Effector CD4-positive, alpha-beta T cell (primary cell): ENCODE measurements at regions not wholly inside any gene's neighbourhood (a gene's known extent, or its start where the extent isn't known, plus 50 kb on each side); places are given as distances from the start of the nearest gene placed in this dataset.

Experiments used
- DNase-seq: peaks from one replicate; pipeline ENCODE4 v3.0.0-alpha.2; 2020

- DNase-seq: no peak
Observed at GRCh38 chr2:217149087-217149660, 289.3 kb upstream of the TNP1 start.

DNA sequence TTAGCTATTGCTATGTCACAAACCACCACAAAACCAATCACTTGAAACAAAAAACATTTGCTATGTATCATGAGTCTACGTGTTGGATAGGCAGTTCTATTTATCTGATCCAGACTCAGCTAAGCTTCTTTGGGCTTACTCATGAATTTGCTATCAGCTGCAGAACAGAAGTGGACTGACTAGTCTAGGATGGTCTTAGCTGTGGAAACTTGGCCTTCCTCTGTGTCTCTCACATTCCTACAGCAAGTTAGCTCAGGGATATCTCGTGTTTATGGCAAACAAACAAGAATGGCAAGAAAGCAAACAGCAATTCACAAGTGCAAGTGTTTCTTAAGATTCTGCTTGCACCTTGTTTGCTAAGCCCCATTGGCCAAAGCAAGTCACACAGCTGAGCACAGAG lies 288.0 kb upstream of the TNP1 start:
- DNase-seq: no peak

DNA sequence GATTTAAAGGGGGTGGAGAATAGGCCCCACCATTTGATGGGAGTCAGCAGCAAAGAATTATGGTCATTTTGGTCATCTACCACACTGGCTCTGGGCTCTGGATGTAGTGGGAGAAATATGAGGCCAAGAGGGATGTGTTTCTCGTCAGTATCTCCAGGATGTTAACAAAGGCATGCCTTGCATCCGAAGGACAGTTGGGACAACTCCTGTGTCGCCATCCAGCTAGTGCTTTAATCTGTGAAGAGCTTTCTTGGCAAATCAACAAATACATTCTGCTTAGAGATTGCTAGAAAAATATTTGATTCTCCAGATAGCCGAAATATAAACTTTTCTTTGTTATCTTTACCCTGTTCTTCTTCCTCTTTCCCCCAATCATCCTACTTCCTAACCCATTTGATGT lies 287.1 kb upstream of the TNP1 start:
- DNase-seq: no peak

DNA sequence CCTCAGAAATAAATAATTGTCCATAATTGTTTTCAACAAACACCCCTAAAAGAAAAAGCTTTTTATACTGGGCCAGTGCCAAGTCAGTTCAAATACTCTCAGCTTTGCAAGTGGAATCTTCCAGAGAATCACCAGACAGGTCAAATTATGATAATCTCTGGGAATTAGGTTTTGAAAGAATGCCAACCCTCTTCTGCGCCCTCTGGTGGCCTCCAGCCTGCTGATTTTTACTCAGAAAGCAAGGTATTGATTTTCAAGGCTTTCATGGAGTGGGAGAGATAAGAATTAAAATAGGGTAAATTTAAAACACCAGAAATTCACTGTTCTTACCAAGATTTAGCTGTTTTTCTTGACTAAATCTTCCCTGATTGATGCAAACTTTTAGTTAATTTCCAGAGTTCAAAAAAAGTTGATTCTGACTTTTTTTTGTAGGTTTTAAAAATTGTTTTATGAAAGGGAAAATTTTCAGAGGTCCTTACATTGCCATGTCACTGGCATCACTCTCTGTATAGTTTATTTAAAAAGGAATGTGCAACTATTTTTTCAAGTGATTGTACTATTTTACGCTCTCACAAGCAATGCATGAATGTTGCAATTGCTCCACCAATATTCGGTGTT lies 282.9 kb upstream of the TNP1 start:
- DNase-seq: no peak

GRCh38 chr2:217138284-217138683 lies 278.4 kb upstream of the TNP1 start:
- no peak for DNase-seq

DNA sequence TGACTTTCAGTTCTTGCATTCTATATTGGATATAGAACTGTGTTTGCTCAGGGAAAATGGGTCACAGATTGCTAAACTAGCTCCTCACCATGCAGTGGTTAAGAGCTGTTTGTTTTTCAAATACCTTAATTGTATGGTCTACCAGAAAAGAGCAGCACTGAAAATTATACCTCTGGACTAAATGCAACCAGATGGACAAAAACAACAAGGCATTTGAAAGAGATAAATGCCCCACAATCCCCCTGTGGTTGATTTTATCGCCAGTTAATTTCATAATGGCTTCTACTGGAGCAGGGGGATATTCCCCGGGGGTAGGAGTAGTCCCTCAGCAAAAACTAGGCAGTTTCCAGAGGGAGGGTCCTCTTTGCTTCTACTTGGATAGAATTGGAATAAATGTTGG lies 267.9 kb upstream of the TNP1 start:
- DNase-seq: no peak

- DNase-seq: no peak
Observed at GRCh38 chr2:217125014-217125413, 265.1 kb upstream of the TNP1 start.

GRCh38 chr2:217124050-217124449 lies 264.2 kb upstream of the TNP1 start:
- DNase-seq: no peak

- no peak for DNase-seq
Observed at GRCh38 chr2:217121565-217121964, 261.7 kb upstream of the TNP1 start.

DNA sequence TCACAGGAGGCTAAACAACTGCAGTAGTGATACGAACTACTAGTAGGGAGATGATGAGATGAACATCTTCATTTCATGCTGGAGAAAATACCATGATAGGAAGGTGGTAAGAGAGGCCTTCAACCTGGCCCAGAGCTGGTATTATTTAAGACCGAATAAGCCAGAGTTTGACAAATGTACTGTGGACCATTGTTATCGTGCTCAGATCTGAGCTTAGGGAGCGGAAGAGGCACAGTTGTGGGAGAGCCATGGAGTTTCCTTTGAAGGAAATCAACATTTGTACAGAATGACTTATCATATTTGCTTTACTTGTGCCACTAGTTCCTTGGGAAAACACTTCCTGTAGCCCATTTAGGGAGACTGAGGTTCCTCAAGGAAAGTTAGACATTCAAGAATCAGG lies 260.6 kb upstream of the TNP1 start:
- DNase-seq: no peak

DNA sequence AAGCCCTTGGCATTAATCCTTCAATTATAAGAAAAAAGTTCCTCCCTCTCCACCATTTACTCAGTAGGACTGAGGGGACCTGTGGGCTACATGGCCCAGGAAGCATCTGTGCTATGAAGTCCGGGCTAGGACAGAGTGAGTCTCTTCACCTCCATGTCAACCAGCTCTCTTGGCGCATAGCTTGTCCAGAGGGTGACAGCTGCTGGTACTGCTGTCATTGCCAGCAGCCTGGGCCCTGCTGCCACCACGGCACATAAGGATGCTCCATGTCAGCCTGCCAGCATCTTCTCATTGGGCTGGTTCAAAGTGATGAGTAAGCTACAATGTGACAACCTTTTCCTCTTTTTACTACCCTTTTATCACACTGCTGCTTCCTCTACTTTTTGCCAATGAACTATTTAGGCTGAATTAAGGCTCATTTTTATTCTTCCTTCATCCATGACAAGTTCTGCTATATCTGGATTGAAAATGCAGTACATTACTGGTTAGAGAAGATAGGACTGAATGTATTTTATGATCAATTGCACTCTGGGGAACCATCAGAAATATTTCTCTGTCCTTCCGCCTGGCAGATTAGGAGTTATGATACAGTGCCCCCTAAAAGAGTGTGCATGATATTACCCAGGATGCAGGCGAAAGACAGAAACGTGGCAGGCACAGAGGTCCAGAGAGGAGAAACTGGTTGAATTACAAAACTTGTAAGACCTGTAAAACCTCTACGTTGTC lies 258.9 kb upstream of the TNP1 start:
- no peak for DNase-seq

DNA sequence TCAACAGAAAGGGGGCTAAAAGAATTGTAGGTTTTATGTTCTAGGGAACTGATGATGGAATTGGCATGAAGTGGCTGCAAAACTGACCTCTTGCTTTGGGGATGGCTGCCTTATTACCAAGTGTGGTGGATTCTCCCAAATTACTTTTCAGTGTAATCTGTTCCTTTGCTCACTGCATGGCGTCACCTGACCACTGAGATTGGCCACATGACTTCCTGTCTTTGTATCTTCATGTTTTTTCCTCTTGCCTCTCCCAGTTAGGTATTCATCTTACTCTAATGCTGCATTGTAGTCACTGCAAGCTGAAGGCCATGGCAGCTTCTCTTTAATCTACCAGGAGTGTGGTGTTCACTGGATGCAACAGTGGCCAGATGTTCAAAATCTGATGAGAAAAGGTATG lies 257.7 kb upstream of the TNP1 start:
- no peak for DNase-seq

GRCh38 chr2:217116610-217117009 lies 256.7 kb upstream of the TNP1 start:
- DNase-seq: no peak

DNA sequence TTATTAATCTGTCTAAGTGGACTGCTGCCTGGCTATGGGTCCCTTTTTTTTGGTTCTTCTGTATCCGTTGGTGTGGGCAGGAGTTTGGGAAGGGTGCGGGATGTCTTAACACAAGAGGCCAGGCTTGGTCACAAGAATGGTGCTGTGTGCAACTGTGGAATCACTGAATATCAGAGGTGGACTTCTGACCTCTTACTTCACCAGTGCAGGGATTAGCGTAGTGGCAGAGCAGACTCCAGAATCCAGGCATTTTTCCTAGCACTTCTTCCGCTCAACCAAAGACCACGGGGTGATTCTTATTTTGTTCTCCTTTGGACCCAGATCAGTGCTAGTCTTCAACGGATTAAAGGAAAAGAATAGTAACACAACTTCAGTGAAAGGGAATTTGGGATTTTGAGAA lies 254.3 kb upstream of the TNP1 start:
- DNase-seq: no peak

- no peak for DNase-seq
Observed at GRCh38 chr2:217113491-217113890, 253.6 kb upstream of the TNP1 start.

GRCh38 chr2:217110550-217110949 lies 250.7 kb upstream of the TNP1 start:
- no peak for DNase-seq

GRCh38 chr2:217108575-217109027 lies 248.7 kb upstream of the TNP1 start:
- DNase-seq: no peak

DNA sequence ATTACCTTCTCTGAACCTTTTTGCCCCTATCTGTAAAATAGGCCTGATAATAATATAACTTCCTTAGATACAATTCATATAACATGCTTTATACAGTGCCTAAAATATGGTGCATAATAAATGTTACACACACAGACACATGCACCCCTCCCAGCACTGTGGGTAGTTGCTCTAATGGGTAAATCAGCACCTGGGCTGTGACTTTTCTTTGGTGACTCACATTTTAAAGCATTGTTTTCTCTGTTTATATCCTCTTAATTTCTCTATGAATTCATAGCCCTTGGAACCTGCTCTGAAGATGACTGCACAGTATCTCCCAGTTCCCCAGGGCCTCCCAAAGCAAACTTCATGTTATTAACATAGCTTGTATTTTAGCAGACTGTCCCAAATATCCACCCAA lies 248.2 kb upstream of the TNP1 start:
- DNase-seq: no peak

GRCh38 chr2:217107480-217107879 lies 247.6 kb upstream of the TNP1 start:
- DNase-seq: no peak

GRCh38 chr2:217106650-217107014 lies 246.8 kb upstream of the TNP1 start:
- no peak for DNase-seq

GRCh38 chr2:217105733-217106649 lies 246.1 kb upstream of the TNP1 start:
- no peak for DNase-seq

DNA sequence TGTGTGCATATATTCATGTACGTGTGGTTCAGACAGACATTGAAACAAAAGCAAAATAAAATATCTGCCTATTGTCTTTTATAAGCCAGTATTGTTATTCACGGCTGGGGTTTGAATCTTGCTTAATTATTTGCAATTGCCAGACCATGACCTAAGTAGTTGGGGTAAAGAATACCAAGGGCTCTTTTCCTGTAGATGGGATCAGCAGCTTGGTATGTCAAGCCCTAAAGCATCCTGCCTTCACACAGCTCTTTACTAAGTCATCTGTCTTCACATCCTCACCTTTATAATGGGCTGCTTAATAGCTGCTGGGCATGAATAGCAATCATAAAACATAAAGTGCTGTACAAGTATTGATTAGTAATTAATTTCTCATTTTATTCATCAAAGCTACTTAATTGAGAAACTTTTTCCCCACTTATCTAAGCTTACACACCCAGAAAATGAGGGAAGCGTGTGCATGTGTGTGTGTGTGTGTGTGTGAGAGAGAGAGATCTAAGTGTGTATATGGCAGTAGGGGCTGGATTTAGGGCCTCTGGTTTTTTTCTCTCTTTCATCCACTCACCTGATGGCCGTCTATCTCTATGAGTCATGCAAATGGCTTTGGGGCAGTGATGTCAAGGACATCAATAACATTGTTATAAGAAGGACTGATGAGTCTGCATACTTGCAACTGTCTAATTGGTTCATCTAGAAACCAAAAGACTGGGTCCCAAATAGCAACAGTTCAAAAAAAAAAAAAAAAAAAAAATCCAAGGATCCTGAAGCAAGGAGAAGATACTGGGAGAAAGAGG lies 244.1 kb upstream of the TNP1 start:
- DNase-seq: no peak

GRCh38 chr2:217102956-217103355 lies 243.1 kb upstream of the TNP1 start:
- DNase-seq: no peak
